Erythroblast (primary cell): ENCODE measurements at regions not wholly inside any gene's neighbourhood (a gene's known extent, or its start where the extent isn't known, plus 50 kb on each side); places are given as distances from the start of the nearest gene placed in this dataset.

Source experiments
- GATA1 ChIP-seq: IDR thresholded peaks from 2 replicates; pipeline ENCODE4 v1.6.1; 2011; ENCODE audit warnings: low read depth, mild to moderate bottlenecking, control low read depth, low read length, moderate library complexity
- POLR2A ChIP-seq: IDR thresholded peaks from 2 replicates; pipeline ENCODE4 v1.6.1; 2011; ENCODE audit warnings: mild to moderate bottlenecking, low read length

DNA sequence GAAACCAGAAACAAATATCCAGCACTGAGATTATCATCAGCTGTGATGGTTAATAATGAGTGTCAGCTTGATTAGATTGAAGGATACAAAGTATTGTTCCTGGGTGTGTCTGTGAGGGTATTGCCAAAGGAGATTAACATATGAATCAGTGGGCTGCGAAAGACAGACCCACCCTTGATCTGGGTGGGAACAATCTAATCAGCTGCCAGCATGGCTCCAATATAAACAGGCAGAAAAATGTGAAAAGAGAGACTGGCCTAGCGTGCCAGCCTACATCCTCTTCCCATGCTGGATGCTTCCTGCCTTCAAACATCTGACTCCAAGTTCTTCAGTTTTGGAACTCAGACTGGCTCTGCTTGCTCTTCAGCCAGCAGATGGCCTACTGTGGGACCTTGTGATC, 869.5 kb downstream of the SI start:
- TF ChIP-seq POLR2A: no peak
- no peak for TF ChIP-seq GATA1
